ENCODE measurements at regions not wholly inside any gene's neighbourhood (a gene's known extent, or its start where the extent isn't known, plus 50 kb on each side); places are given as distances from the start of the nearest gene placed in this dataset.

GRCh38 chr1:55374216-55374615 lies 159.1 kb upstream of the USP24 start:
- no peak for DNase-seq (ENCODE audit: low spot score)

- no peak for DNase-seq (ENCODE audit: low spot score)
Observed at GRCh38 chr1:55369474-55369873, 154.3 kb upstream of the USP24 start.

GRCh38 chr1:55368698-55369097 lies 153.5 kb upstream of the USP24 start:
- DNase-seq (ENCODE audit: low spot score): no peak

- DNase-seq (ENCODE audit: low spot score): no peak
Observed at GRCh38 chr1:55367273-55367672, 152.1 kb upstream of the USP24 start.

DNA sequence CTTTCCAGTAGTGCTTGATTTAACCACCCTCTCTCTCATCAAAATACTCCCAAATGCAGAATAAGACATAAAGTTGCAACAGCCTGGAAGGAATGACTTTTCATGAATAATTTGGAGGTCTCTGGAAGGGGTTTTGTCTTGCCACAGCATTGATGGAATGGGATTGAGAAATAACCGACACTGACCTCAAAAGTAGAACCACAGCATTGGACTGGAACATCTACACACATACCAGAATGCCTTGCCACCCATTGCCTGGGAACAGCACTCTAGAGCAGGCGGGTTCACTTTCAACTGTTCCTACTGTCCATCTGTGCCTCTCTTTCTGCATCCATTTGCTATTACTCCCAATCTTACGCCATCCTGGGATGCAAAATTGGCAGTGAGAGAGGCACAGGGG lies 149.1 kb upstream of the USP24 start:
- no peak for DNase-seq (ENCODE audit: low spot score)

DNA sequence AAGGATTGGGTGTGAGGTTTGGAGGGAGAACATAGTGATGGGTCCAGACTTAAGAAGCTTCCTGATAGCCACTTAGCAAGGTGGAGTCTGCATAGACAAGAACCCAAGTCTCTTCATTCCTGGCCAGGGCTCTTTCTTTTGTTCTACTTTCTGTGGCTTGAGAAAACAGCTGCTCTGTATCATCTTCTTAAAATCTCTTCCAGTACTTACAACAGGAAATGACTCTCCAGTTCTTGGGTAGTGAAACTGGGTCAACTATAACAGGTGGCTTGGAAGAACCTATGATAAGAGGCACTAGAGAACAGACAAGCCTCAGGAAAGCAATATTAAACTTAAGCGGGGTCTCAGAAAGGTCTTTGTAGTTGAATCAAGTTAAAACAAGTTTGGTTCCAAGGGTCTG lies 148.1 kb upstream of the USP24 start:
- DNase-seq (ENCODE audit: low spot score): peak; percentile 8

GRCh38 chr1:55362558-55362957 lies 147.4 kb upstream of the USP24 start:
- no peak for DNase-seq (ENCODE audit: low spot score)

DNA sequence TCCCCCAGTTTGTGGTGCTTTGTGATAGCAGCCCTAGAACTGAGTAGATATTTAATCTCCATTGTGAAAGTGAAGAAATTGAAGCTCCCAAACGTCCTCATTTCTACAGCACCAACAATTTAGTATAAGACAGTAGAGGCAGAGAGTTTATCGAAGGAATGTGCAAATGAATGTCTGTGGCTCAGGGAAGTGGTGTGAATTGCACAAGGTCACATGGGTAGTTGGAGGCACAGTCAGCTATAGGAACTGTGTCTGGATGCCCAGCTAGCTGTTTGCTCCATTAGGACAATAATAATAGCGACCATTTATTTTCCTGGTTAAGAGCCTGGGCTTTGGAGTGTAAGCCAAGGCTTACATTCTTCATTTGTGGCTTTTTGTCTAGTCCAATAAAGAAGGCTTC lies 144.4 kb upstream of the USP24 start:
- no peak for DNase-seq (ENCODE audit: low spot score)

GRCh38 chr1:55358581-55358980 lies 143.4 kb upstream of the USP24 start:
- no peak for DNase-seq (ENCODE audit: low spot score)

DNA sequence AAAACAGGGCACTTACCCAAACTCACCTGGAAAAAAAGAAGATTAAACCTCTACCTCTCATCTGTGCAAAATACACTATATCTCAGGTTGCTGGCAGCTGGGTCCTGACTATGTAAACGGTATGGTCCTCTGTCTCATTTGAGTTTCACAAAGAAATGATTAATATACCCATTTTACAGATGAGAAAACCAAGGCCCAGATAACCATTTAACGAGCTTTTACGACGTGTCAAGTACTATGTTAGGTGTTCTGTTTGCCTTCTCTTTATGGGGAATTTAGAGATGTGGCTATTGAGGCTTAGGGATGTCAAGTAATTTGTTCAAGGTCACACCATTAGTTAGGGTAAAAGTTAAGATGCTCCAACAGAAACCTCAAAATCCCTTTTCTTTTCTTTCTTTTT lies 140.4 kb upstream of the USP24 start:
- DNase-seq (ENCODE audit: low spot score): no peak

GRCh38 chr1:55353707-55354620 lies 138.8 kb upstream of the USP24 start:
- no peak for DNase-seq (ENCODE audit: low spot score)

DNA sequence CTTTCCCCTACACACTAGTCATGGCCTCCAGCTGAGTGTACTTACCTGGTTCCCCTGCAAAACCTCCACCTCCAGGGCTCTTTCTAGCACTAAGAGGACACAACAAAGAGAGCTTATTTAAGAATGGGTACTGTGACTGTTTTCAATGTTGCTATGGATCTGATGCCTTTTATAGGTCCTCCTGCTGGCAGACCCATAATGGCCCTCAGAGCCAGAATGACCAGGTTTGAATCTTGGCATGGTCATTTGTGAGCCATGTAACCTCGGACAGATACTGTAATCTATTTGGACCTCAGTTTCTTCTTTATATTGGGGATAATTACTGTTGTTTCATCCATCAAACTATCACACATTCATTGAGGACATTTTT lies 137.6 kb upstream of the USP24 start:
- DNase-seq (ENCODE audit: low spot score): no peak

GRCh38 chr1:55352080-55352810 lies 137.1 kb upstream of the USP24 start:
- DNase-seq (ENCODE audit: low spot score): no peak

- DNase-seq (ENCODE audit: low spot score): no peak
Observed at GRCh38 chr1:55348356-55348755, 133.2 kb upstream of the USP24 start.

DNA sequence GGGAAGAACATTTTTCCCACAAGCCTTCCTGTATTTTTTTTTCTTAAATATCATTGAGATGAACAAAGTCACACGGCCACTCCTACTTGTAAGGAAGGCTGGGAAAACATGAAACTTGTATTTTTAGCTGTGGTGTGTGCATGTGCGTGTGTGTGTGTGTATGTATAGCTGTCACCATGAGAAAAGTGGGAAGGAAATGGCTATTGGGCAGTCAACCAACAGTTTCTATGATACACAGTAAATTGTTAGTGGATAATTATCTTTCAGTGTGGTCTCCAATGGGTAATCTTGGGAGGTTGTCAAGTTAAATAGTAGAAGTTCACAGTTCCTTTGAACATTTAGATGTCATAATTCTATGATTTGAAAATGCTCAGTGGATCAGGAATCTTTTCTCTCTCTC lies 132.7 kb upstream of the USP24 start:
- DNase-seq (ENCODE audit: low spot score): no peak

DNA sequence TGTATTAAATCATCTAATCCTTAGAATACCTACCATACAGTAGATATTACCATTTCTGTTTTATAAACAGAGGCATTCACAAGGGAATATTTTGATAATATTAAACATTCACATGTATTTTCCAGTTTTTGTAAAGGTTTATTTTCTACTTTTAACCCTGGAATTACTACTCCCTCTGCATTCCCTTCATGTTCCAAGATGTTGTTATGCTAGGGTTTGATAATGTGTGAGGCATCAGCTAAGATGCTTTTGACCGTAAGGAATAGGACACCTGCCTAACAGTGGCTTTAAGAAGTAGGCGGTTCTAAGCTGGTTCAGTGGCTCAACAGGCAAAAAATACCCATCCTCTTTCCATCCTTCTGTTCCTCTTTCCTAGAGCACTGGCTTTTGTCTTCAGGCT lies 131.9 kb upstream of the USP24 start:
- no peak for DNase-seq (ENCODE audit: low spot score)

GRCh38 chr1:55346586-55346985 lies 131.4 kb upstream of the USP24 start:
- DNase-seq (ENCODE audit: low spot score): no peak

DNA sequence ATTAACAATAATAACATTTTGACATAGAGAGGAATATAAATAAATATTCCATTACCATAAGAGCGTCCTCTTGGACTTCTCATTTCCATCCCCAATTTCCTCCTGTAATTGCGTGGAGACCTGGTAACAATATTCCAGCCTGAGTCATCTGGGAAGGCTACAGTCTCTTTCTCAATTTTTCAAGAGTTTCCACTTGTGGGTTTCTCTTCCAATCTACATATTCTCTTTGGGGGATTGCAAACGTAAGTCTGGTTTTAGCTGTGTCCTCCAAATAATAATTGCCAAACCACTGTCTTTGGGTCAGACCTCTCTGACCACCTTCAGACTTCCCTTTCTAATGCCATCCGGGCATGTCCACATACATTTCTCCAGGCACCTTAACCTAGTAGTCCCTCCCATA lies 124.5 kb upstream of the USP24 start:
- DNase-seq (ENCODE audit: low spot score): no peak

- no peak for DNase-seq (ENCODE audit: low spot score)
Observed at GRCh38 chr1:55338448-55338820, 123.3 kb upstream of the USP24 start.

- DNase-seq (ENCODE audit: low spot score): no peak
Observed at GRCh38 chr1:55337801-55338447, 122.8 kb upstream of the USP24 start.

DNA sequence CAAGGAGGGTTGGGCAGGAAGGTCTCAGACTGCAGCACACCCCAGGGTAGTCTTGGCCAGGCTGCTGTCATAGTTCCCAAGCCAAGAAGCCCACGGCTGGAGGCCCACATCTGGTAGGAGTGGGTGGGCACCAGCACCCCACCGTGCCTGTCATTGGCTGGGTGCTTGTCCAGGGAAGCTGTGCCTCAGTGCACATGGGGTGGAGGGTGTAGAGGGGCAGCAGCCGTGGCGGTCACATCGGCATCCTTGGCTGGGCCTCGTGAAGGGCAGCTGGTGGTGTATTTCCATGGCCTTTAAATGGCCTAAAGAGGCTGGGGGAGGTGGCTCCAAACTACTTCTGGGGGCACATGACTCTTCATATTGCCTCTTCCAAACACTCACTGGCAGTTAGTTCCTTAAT lies 119.6 kb upstream of the USP24 start:
- no peak for DNase-seq (ENCODE audit: low spot score)

DNA sequence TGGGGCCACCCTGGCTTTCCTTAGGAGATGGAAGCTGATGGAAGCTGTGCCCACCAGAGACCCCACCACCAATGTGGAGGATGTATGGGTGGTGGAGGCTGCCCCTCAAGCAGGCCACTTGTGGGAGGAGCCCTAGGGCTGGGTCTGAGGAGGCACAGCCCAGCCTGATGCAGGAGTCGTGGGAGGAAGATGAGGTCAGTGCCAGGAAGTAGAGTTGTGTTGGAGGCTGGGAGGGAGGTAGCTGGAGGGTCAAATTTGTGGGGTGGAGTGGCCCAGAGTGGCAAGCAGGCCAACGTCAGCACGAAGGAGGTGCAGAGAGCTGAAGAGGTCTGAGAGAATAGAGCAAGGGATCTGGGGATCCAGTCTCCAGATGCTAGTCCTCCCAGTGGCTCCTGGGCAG lies 119.0 kb upstream of the USP24 start:
- DNase-seq (ENCODE audit: low spot score): no peak

GRCh38 chr1:55333461-55333860 lies 118.3 kb upstream of the USP24 start:
- no peak for DNase-seq (ENCODE audit: low spot score)

Data from CD4-positive, alpha-beta T cell treated with Interleukin-6 at 100 ng/mL for 8 hours (primary cell).